Lower leg skin (tissue), 3 donors: ENCODE measurements at regions not wholly inside any gene's neighbourhood (a gene's known extent, or its start where the extent isn't known, plus 50 kb on each side); places are given as distances from the start of the nearest gene placed in this dataset.

Experiments
- POLR2A ChIP-seq, 2 donors: fragments of 450-650 bp; IDR thresholded peaks; one replicate each; pipeline ENCODE4 v1.6.1; 2016 to 2017; ENCODE audit warnings: antibody characterized with exemption in 2 of 2, mild to moderate bottlenecking in 1 of 2, moderate library complexity in 1 of 2
- TF ChIP-seq, protein P1 (sequence below), 3 donors: fragments of 450-650 bp; IDR thresholded peaks; one replicate each; pipeline ENCODE4 v1.5.1; 2016; ENCODE audit warnings: antibody characterized with exemption in 3 of 3, mild to moderate bottlenecking in 3 of 3, moderate library complexity in 2 of 3

DNA sequence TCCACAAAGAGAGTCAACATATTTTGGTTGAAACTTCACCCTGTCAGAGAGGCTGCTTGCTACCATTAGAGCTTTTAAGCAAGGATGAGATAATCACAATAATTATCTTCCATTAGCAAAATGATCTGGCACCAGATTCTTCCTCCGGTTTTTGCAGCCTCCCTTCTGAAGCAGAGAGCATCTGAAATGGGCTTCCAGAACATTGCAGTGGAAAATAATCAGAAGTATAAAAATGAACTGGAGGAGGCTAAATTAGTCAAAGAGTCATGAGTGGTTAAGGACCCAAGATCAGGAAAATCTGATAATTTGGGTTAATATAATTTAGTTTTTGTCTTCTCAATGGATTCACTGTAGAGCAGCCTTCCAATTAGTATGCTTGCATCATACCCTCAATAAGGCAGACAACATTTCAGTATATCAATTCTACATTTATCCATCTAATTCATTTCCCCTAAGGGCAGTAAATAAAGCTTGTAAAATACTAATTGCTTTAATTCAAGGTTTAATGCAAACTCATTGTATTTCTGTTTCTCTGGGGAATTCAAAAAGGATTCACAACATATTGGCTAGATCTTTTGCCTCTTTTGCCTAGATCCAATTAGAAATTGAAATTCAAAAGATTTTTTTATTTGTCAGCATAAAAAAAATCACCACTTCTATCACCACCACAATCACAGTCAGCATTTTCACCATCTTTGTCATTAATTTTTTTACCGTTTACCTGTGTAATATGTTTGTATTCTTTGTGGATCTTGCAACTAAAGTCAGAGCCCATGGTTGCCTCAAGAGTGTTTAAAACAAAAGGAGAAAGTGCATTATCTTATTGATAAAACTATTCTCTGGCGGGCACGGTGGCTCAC lies 537.2 kb upstream of the DCC start:
- no peak for TF ChIP-seq POLR2A (IDR thresholded peaks at IDR 0.05)
- TF ChIP-seq, protein P1, sequence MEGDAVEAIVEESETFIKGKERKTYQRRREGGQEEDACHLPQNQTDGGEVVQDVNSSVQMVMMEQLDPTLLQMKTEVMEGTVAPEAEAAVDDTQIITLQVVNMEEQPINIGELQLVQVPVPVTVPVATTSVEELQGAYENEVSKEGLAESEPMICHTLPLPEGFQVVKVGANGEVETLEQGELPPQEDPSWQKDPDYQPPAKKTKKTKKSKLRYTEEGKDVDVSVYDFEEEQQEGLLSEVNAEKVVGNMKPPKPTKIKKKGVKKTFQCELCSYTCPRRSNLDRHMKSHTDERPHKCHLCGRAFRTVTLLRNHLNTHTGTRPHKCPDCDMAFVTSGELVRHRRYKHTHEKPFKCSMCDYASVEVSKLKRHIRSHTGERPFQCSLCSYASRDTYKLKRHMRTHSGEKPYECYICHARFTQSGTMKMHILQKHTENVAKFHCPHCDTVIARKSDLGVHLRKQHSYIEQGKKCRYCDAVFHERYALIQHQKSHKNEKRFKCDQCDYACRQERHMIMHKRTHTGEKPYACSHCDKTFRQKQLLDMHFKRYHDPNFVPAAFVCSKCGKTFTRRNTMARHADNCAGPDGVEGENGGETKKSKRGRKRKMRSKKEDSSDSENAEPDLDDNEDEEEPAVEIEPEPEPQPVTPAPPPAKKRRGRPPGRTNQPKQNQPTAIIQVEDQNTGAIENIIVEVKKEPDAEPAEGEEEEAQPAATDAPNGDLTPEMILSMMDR (IDR thresholded peaks at IDR 0.05): no peak
